GM13977 (cell line): ENCODE measurements at regions not wholly inside any gene's neighbourhood (a gene's known extent, or its start where the extent isn't known, plus 50 kb on each side); places are given as distances from the start of the nearest gene placed in this dataset.

Experiments used
- DNase-seq: peaks from one replicate; pipeline ENCODE4 v3.0.0; 2012; ENCODE audit warnings: low spot score
- CTCF ChIP-seq: IDR thresholded peaks from 2 replicates; pipeline ENCODE4 v1.5.1; 2012; ENCODE audit warnings: mild to moderate bottlenecking, control low read depth; ENCODE audit not compliant: insufficient read depth; ENCODE audit errors: extremely low read depth, missing control alignments
- in situ Hi-C: fragments of 300-500 bp; cut with MboI; formaldehyde crosslinking; loops from one replicate; pipeline ENCODE4 v1.12.0; 2022; ENCODE audit warnings: low sequenced_read_pairs, low pct_unique_long_range_greater_than_20kb, mixed read lengths, inconsistent platforms; ENCODE audit not compliant: unreplicated experiment

GRCh38 chr13:40488869-40489391 is 177.5 kb downstream of the FOXO1 start:
- in situ Hi-C loops = no loop called here
- no peak for DNase-seq
- no peak for TF ChIP-seq CTCF

GRCh38 chr13:40490086-40490758 is 176.2 kb downstream of the FOXO1 start:
- no peak for DNase-seq
- TF ChIP-seq CTCF = no peak
- in situ Hi-C loops = no loop called here

GRCh38 chr13:40492511-40492910 is 173.9 kb downstream of the FOXO1 start:
- no peak for DNase-seq
- in situ Hi-C loops = no loop called here
- no peak for TF ChIP-seq CTCF

- no peak for TF ChIP-seq CTCF
- no peak for DNase-seq
- in situ Hi-C loops = no loop called here
Observed at GRCh38 chr13:40494513-40494912, 171.9 kb downstream of the FOXO1 start.

- in situ Hi-C loops = no loop called here
- DNase-seq = no peak
- no peak for TF ChIP-seq CTCF
Observed at GRCh38 chr13:40494946-40495620, 171.4 kb downstream of the FOXO1 start.

GRCh38 chr13:40495621-40496001 is 170.8 kb downstream of the FOXO1 start:
- TF ChIP-seq CTCF = no peak
- in situ Hi-C loops = no loop called here
- DNase-seq = no peak
